ENCODE measurements at regions not wholly inside any gene's neighbourhood (a gene's known extent, or its start where the extent isn't known, plus 50 kb on each side); places are given as distances from the start of the nearest gene placed in this dataset.
A peak's percentile ranks its signal among the peaks of the same experiment; 100 is the strongest.

GRCh38 chrX:20373063-20373462 is 106.4 kb upstream of the RPS6KA3 start:
- intact Hi-C loops (cut with DNase I), result no loop called here
- H3K4me1 ChIP-seq, result no peaks in the 10 kb centered on the region
- H3K4me3 ChIP-seq, result no peak overlapping the region
- H3K36me3 ChIP-seq, result no peaks in the 10 kb centered on the region
- TF ChIP-seq CTCF (IDR thresholded peaks at IDR 0.05) (no peak), EP300 (IDR thresholded peaks at IDR 0.05) (no peak), POLR2A (IDR thresholded peaks at IDR 0.05) (no peak), POLR2AphosphoS5 (IDR thresholded peaks at IDR 0.05) (no peak)
- WGBS, 2 donors, result 53 to 77% methylated on average over 6 of the region's 6 CpGs
- no peaks in the 10 kb centered on the region for H3K27me3 ChIP-seq
- no peak for DNase-seq
- no peaks in the 10 kb centered on the region for H3K9me3 ChIP-seq
- no peak overlapping the region for H3K27ac ChIP-seq

DNA sequence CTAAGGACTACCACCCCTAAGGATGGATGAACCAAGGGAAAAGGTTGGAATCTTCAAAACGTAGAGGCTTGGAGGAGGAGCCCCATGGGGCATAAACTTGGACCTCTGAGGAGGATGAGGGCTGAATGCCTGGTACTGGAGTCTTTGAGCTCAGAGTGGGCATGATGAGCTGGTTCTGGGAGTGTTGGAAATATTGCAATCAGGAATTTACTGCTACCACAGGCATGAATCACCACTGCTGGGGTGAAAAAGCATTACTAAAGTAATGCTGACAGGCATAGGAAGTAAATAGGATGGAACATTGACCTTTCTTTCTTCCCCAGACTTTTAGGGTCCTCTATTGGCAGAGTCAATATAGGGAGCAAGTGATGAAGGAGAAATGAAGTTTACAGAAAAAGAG is 105.8 kb upstream of the RPS6KA3 start:
- TF ChIP-seq POLR2AphosphoS5 (IDR thresholded peaks at IDR 0.05), result no peak
- no peak for TF ChIP-seq CTCF (IDR thresholded peaks at IDR 0.05)
- TF ChIP-seq POLR2A (IDR thresholded peaks at IDR 0.05), result no peak
- no peak for TF ChIP-seq EP300 (IDR thresholded peaks at IDR 0.05)
- WGBS, 2 donors, result 73 to 86% methylated on average over 1 of the region's 1 CpG
- H3K4me1 ChIP-seq, result no peaks in the 10 kb centered on the region
- no peak overlapping the region for H3K4me3 ChIP-seq
- no peaks in the 10 kb centered on the region for H3K36me3 ChIP-seq
- no peak for DNase-seq
- H3K27ac ChIP-seq, result no peak overlapping the region
- H3K9me3 ChIP-seq, result no peaks in the 10 kb centered on the region
- H3K27me3 ChIP-seq, result no peaks in the 10 kb centered on the region
- intact Hi-C loops (cut with DNase I), result no loop called here

- TF ChIP-seq EP300 (IDR thresholded peaks at IDR 0.05), result no peak
- TF ChIP-seq CTCF (IDR thresholded peaks at IDR 0.05), result no peak
- TF ChIP-seq POLR2AphosphoS5 (IDR thresholded peaks at IDR 0.05), result no peak
- no peak for TF ChIP-seq POLR2A (IDR thresholded peaks at IDR 0.05)
- H3K4me1 ChIP-seq, result no peaks in the 10 kb centered on the region
- H3K4me3 ChIP-seq, result no peak overlapping the region
- H3K27me3 ChIP-seq, result no peaks in the 10 kb centered on the region
- H3K36me3 ChIP-seq, result no peaks in the 10 kb centered on the region
- H3K9me3 ChIP-seq, result no peaks in the 10 kb centered on the region
- 93 to 96% methylated on average over 3 of the region's 3 CpGs for WGBS, 2 donors
- DNase-seq, result no peak
- intact Hi-C loops (cut with DNase I), result no loop called here
- H3K27ac ChIP-seq, result no peak overlapping the region
Observed at GRCh38 chrX:20369468-20369867, 102.8 kb upstream of the RPS6KA3 start.

GRCh38 chrX:20364238-20364637 is 97.5 kb upstream of the RPS6KA3 start:
- no peak overlapping the region for H3K27ac ChIP-seq
- peaks cover 0 to 18% (median 3%) of the 10 kb centered on the region in 4 donors for H3K4me1 ChIP-seq
- intact Hi-C loops (cut with DNase I), result no loop called here
- no peak for DNase-seq
- H3K36me3 ChIP-seq, result no peaks in the 10 kb centered on the region
- 89 to 98% methylated on average over 4 of the region's 4 CpGs for WGBS, 2 donors
- no peaks in the 10 kb centered on the region for H3K27me3 ChIP-seq
- H3K9me3 ChIP-seq, result no peaks in the 10 kb centered on the region
- no peak for TF ChIP-seq POLR2A (IDR thresholded peaks at IDR 0.05)
- TF ChIP-seq EP300 (IDR thresholded peaks at IDR 0.05), result no peak
- TF ChIP-seq CTCF (IDR thresholded peaks at IDR 0.05), result no peak
- TF ChIP-seq POLR2AphosphoS5 (IDR thresholded peaks at IDR 0.05), result no peak
- H3K4me3 ChIP-seq, result no peak overlapping the region

DNA sequence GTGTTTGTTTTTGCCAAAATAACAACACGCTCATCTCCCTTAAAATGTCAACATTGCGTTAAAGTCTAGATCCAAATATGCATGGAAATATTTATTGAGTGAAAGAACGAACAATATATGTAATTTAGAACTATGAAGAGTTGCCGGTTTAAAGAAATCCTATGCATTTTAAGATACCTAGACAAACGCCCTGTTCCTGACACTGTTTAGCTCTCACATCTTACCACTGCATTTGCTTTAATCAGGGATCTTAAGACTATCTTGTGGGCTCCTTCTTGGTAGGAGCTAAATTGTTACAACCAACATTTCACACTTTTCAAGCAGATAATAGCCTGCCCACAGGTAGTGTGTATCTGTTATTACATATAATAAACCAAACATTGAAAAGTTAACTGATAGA is 96.6 kb upstream of the RPS6KA3 start:
- H3K27ac ChIP-seq, result peak overlapping the region in 3 of 4 donors; percentile 57 to 73 (median 68)
- H3K4me3 ChIP-seq, result no peak overlapping the region
- H3K9me3 ChIP-seq, result no peaks in the 10 kb centered on the region
- H3K4me1 ChIP-seq, result peaks cover 0 to 18% (median 3%) of the 10 kb centered on the region in 4 donors
- no peaks in the 10 kb centered on the region for H3K27me3 ChIP-seq
- TF ChIP-seq POLR2A (IDR thresholded peaks at IDR 0.05) (no peak), EP300 (IDR thresholded peaks at IDR 0.05) (no peak)
- no peak for DNase-seq
- intact Hi-C loops (cut with DNase I), result no loop called here
- WGBS, 2 donors, result 11 to 54% methylated on average over 5 of the region's 5 CpGs
- H3K36me3 ChIP-seq, result no peaks in the 10 kb centered on the region

Measured in sigmoid colon (tissue), 6 donors.